ENCODE measurements at regions not wholly inside any gene's neighbourhood (a gene's known extent, or its start where the extent isn't known, plus 50 kb on each side); places are given as distances from the start of the nearest gene placed in this dataset.
A peak's percentile ranks its signal among the peaks of the same experiment; 100 is the strongest.

DNA sequence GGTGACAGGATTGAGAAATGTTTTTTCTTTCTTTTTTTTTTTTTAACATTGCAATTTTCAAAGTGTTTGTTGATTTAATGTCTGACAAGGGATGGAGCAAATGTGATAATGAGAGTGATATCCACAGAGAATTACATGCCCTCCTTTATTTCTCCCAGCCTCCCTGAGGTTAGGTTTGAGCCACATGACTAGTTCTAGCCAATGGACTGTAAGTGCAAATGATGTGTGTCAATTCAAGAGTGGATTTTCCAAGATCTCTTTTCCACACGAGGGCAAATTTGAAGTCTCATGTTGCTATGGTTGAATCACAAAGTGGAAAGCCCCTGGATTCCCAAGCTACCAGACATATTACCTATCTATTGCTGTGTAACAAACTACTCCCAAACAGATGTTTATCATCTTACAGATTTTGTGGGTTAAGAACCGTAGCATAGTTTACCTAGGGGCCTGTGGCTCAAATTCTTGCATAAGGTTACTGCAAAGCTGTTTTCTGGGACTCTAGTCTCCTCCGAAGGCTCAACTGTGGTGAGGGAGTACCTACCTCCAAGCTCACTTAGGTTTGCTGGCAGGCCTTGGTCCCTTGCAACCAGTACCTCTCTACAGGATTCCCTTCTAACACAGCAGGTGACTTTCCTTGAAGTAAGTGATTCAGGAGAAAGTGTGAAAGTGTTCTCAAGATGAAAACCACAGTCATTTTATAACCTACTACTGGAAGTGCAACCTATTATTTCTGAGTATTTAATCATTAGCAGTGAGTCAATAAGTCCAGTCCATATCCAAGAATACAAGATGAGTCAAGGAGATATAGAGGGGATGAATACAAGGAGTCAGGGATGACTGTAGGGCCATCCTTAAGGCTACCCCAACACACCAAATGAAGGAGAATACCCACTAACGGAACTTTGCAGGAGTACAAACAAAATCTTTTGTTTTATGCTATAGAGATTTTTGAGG lies 533.6 kb downstream of the PTPRC start:
- no peak for DNase-seq

DNA sequence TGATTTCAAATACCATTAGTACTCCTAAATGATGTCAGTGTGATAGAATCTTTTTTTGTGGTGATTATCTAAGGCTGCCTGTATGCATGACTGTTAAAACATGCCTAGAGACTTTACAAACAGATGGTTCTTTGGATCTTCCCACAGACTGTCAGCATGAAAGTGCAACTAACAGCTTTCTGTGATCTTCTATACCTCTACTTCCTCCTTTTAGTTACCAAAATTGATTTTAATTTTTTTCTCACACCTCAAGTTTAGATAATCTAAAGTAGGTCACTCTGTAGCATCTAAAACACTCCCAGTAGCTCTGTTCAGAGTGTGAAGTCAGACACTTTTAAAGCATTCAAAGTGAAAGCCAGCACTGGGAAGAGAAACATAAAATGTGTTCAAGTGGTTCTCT lies 534.5 kb downstream of the PTPRC start:
- no peak for DNase-seq

DNA sequence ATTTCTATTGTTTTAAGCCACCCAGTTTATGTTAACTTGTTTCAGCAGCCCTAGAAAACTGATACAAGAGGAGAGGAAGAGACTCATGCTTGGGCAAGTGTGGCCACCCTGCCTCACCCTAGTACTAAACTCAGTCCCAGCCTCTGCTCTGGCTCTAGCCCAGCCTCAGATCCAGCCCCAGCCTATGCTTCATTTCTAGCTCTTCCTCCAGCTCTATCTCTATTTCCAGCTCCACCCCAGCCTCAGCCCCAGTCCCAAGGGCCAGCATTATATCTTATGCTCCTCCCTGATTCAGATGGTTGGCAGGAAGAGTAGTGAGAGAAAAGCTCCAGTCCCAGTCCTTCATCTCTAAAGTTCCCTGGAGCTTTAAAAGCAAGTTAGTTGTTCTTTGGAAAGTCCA lies 535.5 kb downstream of the PTPRC start:
- no peak for DNase-seq

DNA sequence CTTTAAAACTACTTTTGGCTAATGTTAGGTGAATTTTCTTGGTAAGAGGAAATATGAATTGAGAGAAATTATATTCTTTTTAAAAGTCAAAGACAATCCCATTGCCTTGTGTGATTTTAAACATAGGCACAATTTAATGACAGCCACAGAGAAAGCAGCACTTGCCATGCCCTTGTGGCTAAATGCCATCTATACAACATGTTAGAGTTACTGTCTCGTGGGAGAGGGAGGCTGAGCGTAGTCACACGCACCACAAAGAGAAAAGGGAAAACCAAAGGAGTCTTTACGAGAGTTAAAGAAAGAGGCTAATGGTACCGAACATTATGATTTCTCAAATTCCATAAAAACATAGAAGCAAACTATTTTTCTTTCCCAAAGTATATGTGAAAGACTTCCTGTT lies 537.9 kb downstream of the PTPRC start:
- no peak for DNase-seq

DNA sequence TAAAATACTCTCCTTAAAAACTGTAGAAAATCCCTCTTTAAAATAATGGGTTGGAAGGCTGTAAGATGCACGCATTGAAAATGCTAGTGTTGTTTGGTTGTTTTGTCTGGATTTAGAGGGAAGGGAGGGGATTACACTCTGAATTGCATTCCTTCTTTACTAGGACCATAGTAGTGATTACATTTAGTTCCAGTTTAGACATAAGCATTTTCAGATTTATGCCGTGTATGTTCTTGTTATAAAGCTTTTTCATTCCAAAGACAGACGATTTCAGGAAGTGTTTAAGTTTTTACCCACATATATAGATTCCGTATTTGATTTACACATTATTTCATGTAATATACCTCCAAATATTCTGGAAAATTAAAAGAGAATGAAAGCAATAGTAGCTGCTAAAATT lies 538.4 kb downstream of the PTPRC start:
- no peak for DNase-seq

DNA sequence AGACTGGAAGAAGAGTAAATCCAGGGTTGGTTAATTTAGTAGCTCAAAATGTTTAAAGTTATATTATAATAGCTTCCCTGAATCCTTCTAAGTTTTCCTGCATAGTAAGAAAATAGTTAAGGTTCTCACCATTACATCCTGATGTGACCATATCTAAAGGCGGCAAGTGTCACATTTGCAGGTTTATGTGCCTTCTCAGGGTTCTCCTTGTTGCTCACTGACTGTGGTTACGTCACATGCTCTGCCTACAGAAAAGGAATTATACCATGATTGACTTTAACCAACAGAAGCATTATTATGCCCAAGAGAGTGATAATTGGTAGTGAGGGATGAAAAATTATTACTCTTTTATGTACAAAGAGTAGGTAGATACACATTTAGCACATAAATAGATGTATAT lies 539.8 kb downstream of the PTPRC start:
- DNase-seq = no peak

DNA sequence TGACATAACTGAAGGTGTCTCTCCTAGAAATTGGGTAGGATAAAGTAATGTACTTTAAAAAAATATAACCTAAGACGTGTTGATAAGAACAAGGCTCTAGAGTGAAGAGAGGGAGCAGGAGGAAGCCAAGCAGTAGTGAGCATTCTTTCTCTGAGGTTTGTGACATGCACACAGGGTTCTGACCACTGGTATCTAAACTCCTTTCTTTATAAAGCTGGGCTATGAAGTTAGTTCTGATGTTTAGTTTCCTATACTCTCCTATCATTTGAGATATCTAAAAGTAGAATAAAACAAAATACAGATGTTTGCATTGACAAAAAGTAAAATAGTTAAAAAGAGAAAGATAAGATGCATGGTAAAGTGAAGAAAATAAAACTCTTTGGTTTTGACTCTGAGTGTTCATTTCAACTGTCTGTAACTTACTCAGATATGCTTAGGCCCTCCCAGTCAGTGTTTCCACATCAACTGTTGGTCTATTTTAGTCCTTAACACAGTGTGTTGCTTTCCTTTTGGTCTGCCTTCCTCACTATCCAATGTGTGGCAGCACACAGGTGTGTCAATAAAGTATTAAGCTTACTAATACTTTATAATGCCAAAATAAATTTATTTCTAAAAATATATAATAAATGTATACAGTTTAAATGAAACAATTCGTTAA lies 543.5 kb downstream of the PTPRC start:
- DNase-seq = no peak

DNA sequence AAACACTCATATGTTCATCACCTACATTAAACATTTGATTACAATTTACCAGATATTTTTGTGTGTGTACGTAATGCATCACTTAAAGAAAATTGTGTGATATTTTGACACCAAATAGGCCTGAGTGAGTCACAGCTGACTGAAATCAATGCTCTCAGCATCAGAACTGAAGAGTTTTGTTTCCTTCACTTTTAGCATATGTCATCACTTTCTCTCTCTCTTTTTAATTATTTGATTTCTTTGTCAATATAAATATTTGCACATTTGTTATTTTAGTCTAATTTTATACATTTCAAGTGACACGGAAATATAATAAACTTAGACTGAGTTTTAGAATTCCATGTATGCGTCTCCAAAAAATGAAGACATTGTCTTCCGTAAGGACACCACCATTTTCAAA lies 545.3 kb downstream of the PTPRC start:
- no peak for DNase-seq

DNA sequence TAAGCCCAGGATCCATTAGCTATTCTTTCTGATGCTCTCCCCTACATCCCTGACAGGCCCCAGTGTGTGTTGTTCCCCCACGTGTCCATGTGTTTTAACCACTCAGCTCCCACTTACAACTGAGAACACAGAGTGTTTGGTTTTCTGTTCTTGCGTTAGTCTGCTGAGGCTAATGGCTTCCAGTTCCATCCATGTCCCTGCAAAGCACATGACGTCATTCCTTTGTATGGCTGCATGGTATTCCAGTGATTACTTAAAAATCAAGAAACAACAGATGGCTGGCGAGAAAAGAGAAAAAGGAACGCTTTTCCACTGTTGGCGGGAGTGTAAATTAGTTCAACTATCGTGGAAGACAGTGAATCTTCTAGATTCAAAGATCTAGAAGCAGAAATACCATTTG lies 556.0 kb downstream of the PTPRC start:
- DNase-seq = no peak

DNA sequence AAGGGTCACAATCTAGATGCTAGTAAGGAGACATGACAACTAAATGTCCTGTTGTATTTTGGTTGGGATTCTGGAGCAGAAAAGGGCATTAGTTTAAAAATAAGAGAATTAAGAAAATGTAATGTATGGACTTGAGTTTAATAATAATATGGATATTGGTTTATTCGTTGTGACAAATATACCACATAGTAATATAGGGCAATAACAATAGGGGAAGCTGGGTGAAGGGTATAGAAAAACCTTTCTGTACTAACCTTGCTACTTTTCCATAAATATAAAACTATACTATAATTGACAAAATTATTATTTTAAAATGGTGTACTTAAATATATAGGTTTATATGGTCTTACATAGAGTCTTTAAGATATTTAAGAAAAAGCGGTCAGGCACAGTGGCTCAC lies 558.9 kb downstream of the PTPRC start:
- no peak for DNase-seq

DNA sequence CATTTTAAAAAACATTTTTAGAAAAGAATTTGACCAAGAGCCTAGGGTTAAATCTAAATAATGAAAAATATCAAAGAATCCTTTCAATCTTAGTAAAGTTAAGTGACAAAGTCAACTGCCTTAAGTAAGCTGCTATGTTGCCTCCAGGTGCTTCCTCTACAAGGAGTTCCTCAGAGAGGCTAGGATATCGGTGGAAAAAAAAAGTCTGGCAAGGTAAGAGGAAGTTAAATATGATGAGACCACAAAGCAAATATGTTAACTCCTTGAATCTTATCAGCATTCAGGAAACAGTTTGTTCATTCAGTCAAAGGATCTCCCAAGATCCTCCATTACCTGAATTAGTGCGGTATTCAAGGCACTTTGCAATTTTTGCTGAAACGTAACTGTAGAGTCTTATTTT lies 563.5 kb downstream of the PTPRC start:
- DNase-seq = no peak

DNA sequence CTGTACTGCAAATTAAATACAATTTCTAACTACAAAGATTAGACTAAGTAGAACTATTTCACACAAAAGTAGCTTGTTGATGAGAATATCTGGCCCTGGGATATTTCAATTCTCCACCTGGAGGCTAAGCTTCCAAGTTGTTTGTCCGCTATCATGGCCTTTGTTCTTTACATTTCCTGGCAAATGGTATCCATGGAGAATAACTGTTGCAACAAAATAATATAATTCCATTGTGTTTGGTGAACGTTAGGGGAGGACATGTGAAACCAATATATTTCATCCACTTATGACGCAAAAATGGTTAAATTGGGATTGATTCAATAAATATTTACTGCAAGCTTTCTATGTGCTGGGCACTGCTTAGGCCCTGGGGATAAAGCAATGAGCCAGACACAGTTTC lies 565.4 kb downstream of the PTPRC start:
- DNase-seq = no peak

DNA sequence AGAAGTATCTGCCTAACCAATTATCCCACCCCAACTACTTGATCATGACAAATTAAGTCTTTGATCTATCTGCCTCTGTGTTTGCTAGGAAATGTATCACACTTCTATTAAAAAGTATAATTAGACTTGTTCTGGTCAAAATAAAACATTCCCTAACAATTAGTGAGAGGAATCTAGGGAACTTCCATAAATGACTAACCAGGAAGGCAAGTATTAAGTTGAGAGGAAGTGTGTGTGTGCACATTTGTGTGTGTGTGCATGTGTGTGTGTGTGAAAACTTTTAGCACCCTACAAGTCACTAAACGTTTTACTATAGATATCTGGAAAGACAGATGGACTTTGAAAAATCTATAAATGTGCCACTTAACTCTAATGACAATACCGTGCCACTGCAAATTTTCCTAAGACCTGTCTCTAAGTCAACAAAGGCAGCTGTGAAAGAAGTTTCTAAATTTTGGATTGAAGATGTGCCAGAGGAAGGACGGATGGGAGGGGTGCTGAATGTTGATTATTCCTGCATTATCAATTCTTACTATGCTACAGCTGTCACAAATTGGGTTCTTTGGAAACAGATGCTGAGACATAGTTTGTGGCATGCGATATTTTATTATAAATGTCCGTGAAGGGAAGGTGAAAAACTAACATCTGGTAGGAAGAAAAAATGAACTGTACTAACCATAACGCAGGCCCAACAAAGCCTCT lies 567.1 kb downstream of the PTPRC start:
- no peak for DNase-seq

DNA sequence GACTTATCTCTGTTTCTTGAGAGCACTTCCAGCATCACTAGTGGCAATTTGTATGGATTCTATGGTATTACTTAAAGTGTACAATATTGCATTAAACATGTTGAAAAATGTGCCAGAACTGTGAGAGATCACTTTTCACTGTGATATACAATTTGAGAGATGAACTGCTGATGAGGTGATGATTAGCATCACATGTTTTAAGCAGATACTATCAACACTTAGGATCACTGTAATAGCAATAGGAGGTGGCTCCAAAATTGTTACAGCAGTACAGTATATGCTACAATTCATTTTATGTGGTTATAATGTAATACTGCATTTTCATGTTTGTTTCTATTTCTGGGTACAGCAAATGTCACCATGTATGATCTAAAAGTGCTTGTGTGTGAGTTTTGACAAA lies 570.0 kb downstream of the PTPRC start:
- DNase-seq = no peak

DNA sequence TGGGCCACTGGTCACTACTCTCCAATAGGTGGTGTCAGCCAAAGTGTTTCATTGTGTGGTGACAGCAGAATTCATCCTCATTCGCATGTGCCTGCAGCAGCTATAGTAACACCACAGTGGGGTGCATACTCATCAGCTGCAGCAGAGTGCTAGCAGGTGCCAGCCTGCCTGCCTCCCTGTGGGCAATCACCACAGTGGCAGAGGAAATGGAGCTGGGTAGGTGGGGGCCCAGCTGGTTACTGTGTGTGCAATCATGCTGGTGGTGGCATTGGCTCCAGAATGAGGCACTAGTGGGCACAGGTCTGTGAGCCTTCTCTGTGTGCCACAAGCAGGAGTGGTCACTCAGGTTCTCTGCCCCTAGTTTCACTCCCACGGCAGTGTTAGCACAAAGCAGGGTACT lies 579.2 kb downstream of the PTPRC start:
- DNase-seq = peak; percentile 72

DNA sequence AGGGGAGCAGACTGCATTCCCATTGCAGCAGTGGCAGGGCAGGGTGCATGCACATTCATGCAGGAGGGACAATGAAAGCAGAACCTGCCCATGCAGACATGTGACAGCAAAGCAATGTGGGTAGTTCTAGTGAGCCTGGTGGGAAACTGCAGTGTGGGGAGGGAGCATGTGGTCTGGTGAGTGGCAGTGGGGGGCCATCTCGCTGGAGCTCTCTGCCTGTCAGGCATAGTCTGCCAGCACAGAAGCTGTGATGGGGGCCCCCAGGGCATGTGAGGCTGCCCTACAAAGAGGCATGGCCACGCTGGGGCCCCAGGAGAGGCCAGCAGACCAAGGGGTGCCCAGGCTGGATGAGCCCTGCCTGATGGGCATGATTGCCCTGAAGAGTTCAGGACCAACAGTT lies 579.7 kb downstream of the PTPRC start:
- no peak for DNase-seq

DNA sequence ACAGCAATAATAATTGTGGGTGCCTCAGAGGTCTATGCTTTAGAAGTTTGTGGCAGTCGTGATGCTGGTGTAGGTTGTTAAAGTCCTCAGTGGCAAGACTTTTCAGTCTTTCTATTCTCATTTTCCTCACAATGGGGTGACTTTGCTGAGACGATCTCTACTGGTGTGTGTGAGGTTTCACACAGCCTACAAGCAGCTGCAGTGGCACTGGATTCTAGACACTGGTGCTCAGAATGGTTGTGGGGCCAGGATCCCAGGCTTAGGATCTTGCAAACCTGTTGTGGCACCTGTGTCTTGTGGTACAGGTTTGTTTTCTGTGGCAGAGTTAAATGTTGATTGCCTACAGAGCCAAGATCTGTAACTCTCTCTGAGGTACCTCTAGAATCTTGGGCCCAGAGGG lies 581.2 kb downstream of the PTPRC start:
- DNase-seq = no peak

DNA sequence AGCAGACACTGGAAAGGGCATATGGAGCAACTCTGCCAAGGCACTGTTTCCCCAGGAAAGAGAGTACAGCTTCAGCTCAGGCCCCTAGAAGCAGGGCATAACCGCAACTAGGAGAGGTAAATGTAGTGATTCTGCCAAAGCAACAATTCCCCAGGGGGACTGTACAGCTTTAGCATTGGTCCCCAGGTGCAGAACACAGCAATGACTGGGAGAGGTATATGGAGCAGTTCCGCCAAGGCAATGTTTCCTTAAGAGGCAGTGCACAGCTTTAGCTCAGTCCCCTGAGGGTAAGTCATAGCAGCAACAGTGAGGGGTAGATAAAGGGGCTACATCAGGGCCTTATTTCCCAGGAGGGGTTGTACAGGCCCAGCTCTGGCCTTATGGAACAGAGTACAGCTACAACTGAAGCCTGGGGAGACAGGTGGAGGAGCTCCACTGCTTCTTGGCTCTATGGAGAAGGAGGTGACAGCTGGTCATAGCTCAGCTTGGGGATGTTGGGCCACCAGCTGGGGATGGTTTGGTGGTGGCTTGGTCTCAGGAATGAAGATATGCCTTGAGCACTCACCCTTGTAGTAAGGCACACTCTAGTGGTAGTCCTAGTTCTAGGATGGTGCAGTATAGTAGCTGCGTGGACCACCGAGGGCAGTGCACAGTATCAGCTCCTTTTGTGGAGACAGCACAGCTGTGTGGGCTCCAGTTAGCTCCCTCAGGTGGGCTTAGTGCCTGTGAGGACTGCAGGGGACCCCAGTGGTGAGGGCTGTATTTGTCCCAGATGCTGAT lies 582.7 kb downstream of the PTPRC start:
- no peak for DNase-seq

DNA sequence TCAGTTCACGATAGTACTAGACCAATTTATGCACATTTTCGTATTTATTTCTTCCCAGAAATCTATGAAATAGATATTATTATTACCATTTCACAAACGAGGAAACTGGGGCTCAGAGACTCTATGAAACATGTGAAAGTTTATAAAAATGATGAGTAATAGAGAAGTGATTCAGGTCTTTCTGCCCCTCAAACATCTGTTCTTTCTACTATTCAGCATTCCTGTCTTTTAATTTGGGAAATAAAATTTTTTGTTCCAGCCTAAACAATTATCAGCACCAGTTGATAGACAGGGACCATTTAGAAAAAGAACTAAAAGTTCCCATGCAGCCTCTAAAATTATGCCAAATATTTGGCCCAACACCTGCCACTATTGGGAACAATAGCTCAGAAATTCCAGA lies 585.1 kb downstream of the PTPRC start:
- no peak for DNase-seq

DNA sequence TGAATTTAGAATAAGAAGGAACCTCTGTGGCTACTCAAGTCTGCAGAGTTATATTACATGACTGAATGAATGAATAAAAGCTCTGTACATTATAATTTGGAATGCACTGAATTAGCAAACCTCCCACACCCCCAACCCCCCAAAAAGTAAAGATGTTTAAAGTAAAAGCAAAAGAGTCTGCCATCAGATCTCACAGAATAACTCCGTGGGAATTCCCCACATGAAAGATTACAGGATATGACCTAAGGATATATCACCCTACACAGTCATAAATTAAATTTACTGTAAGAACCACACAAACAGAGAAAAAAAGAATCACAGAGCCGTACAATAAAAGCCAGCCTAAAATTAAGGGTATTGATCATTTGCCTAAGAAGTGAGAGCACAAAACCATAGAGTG lies 587.3 kb downstream of the PTPRC start:
- no peak for DNase-seq

DNA sequence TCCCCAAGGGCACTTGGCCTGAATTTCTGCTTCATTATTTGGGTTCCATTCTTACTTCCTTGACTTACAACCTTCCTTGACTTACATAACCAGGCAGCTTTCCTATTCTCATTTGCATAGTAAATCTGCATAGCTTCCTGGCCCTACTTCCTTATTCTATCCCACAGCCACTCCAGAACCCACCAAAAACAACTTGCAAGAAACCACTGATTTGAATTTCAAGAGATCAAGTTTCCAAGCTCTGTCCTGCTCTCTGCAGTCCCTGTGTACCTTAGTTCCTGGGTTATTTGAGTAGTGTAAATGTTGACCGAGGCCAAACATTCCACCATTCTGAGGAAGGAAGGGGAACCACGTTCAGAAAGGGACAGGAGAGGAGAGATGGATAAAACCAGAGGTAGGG lies 603.3 kb downstream of the PTPRC start:
- no peak for DNase-seq

DNA sequence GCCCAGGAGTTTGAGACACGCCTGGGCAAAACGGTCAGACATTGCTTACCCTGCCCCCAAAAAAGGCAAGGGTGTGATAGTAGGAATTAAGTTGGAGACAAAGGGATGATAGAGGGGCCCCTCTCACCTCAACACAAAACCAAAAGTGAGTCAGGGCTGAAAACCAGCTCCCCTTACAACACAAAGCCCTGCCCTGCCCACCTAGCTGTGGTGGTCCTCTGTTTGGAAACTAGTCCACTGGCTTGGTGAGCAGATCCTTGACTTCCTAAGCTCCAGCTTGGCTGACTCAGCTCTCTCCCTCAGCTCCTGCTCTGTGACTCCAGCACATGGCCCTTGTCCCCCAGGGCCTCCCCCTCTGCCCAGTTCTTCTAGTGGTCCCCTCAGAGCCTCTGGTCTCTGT lies 603.8 kb downstream of the PTPRC start:
- DNase-seq = no peak

DNA sequence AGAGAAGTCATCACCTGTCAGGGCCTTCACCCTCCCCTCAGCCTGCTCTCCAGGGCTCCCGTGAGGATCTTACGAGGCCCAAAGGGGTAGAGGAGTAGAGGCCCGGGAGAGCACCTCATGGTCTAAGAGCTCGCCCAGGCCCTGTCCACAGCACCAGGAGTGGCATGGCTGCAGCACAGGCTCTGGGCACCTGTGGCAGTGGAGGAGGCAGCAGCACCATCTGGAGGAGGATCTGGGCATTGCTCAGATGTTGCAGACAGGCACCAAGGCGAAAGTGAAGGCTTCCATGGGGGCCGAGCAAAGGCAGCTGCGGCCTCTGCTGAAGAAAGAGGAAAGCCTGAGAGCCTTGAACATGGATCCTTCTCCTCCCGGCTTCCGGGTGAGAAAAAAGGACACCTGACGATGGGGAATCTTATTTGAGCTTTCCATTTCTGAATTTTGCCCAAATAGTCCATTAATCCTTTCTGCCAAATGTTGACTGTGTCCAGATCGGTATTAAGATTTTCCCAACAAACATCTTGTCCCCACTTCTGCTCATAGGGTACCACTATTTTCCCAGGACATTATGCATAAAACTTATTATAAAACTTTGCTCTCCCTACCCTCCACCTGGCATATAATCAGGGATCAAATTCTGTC lies 604.7 kb downstream of the PTPRC start:
- peak; percentile 32 for DNase-seq
